ENCODE measurements at regions not wholly inside any gene's neighbourhood (a gene's known extent, or its start where the extent isn't known, plus 50 kb on each side); places are given as distances from the start of the nearest gene placed in this dataset.

- TF ChIP-seq CTCF (IDR thresholded peaks at IDR 0.05) (no peak), POLR2A (IDR thresholded peaks at IDR 0.05) (no peak)
Measured at GRCh38 chr17:69857412-69857835, 217.6 kb upstream of the KCNJ16 start.

Measured in adrenal gland (tissue), 5 donors.